Adrenal gland (tissue), 9 donors: ENCODE measurements at regions not wholly inside any gene's neighbourhood (a gene's known extent, or its start where the extent isn't known, plus 50 kb on each side); places are given as distances from the start of the nearest gene placed in this dataset.

Source experiments
- DNase-seq, 7 donors: peaks; one replicate each; pipeline ENCODE4 v3.0.0-alpha.2; 2019 to 2020
- H3K27ac ChIP-seq, 5 donors: fragments of 200-600 bp; sonication (generic) in 4 of 5; 1 replicate in 3 of 5; 2 replicates in 2 of 5; pipeline versions ENCODE4 v1.5.1 to v1.8.0; 2016 to 2020; ENCODE audit warnings: mild to moderate bottlenecking in 1 of 5
- H3K27me3 ChIP-seq: fragments of 200-600 bp; 2 replicates; pipeline ENCODE4 v1.8.0; 2021
- H3K36me3 ChIP-seq, 2 donors: fragments of 200-600 bp; replicated peaks in 1 of 2; 1 replicate in 1 of 2; 2 replicates in 1 of 2; pipeline versions ENCODE4 v1.5.1 to v1.8.0; 2018 to 2022
- H3K4me1 ChIP-seq, 2 donors: fragments of 200-600 bp; replicated peaks in 1 of 2; 1 replicate in 1 of 2; 2 replicates in 1 of 2; pipeline versions ENCODE4 v1.5.1 to v1.8.0; 2018 to 2021
- H3K4me3 ChIP-seq, 4 donors: fragments of 200-600 bp; sonication (generic) in 3 of 4; one replicate each; pipeline ENCODE4 v1.5.1; 2016 to 2018
- H3K9me3 ChIP-seq, 3 donors: fragments of 200-600 bp; sonication (generic) in 1 of 3; replicated peaks in 1 of 3; 1 replicate in 2 of 3; 2 replicates in 1 of 3; pipeline versions ENCODE4 v1.5.1 to v1.8.0; 2016 to 2021
- POLR2A ChIP-seq, 2 donors: fragments of 450-650 bp; IDR thresholded peaks; one replicate each; pipeline ENCODE4 v1.6.1; 2017; ENCODE audit warnings: antibody characterized with exemption in 2 of 2, mild to moderate bottlenecking in 2 of 2, moderate library complexity in 1 of 2
- WGBS, 4 donors: extraction: QIAGEN DNeasy Blood & Tissue Kit in 2 of 4; methylation state at CpG; one replicate each; pipeline versions ENCODE4 v1.1.5 to v1.1.7; 2013 to 2017; 5-methylcytosine and 5-hydroxymethylcytosine counted together
- intact Hi-C, 2 donors: fragments of 100-400 bp; cut with DNase I; formaldehyde crosslinking; loops; one replicate each; pipeline versions ENCODE4 v1.14.1 to v1.15.0; 2022 to 2023
- TF ChIP-seq, protein P1 (sequence below), 6 experiments: fragments of 450-650 bp in 4 of 6; fragments of 200-600 bp in 2 of 6; sonication (generic) in 1 of 6; IDR thresholded peaks; 1 replicate in 5 of 6; 2 replicates in 1 of 6; pipeline versions ENCODE4 v1.5.1 to v1.8.0; 2016 to 2021; ENCODE audit warnings: antibody characterized with exemption in 6 of 6, mild to moderate bottlenecking in 2 of 6, moderate library complexity in 1 of 6
- donor health status: healthy with polysubstance abuse.
- donor health status: Bipolar disorder and iron deficiency.
- donor health status: DM: yes; HTN: yes; CAD: no.
- donor health status: DM: no; HTN: no; CAD: no.
- donor health status: DM: no; HTN: no; CAD: no.

DNA sequence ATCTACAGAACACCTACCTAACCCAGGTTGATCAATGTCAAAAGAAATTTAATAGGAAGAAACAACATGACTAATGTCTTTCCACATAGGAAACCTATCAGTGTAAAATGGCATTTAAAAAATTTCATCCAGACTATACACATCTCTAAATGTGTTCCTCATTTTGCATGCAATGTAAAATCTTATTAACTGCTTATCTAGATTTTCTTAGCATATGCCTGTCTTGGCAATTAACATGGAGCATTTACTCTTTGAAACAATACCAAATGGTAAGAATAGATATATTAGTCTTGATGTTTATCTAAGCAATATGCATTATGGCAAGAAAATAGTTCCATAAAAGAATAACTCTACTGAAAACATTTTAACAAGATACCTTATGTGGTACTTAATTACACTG is 199.8 kb downstream of the TRAM1L1 start:
- no peak for DNase-seq
- H3K4me1 ChIP-seq: no peaks in the 10 kb centered on the region
- H3K4me3 ChIP-seq: no peak overlapping the region
- no peaks in the 10 kb centered on the region for H3K27me3 ChIP-seq
- H3K36me3 ChIP-seq: no peaks in the 10 kb centered on the region
- TF ChIP-seq POLR2A (IDR thresholded peaks at IDR 0.05): no peak
- TF ChIP-seq, protein P1, sequence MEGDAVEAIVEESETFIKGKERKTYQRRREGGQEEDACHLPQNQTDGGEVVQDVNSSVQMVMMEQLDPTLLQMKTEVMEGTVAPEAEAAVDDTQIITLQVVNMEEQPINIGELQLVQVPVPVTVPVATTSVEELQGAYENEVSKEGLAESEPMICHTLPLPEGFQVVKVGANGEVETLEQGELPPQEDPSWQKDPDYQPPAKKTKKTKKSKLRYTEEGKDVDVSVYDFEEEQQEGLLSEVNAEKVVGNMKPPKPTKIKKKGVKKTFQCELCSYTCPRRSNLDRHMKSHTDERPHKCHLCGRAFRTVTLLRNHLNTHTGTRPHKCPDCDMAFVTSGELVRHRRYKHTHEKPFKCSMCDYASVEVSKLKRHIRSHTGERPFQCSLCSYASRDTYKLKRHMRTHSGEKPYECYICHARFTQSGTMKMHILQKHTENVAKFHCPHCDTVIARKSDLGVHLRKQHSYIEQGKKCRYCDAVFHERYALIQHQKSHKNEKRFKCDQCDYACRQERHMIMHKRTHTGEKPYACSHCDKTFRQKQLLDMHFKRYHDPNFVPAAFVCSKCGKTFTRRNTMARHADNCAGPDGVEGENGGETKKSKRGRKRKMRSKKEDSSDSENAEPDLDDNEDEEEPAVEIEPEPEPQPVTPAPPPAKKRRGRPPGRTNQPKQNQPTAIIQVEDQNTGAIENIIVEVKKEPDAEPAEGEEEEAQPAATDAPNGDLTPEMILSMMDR (IDR thresholded peaks at IDR 0.05): no peak
- no peak overlapping the region for H3K27ac ChIP-seq
- H3K9me3 ChIP-seq: no peaks in the 10 kb centered on the region
- intact Hi-C loops: no loop called here

DNA sequence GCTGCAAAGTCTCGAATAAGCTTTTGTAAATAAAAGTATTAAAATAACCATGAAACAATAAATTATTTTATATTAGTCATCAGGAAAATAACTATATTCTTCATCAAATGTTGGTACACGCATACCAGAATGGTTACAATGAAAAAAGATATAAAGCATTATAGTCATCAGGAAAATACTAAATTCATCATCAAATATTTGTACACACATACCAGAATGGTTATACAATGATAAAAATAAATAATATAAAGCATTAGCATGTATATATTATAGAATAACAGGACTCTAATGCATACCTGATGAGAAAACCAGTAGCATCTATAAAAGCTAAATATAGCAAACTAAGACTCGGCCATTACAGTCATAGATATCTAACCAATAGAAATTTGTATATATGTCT is 202.9 kb downstream of the TRAM1L1 start:
- no peak for DNase-seq
- H3K4me1 ChIP-seq: no peaks in the 10 kb centered on the region
- H3K27ac ChIP-seq: no peak overlapping the region
- H3K27me3 ChIP-seq: no peaks in the 10 kb centered on the region
- no peak for TF ChIP-seq POLR2A (IDR thresholded peaks at IDR 0.05)
- TF ChIP-seq, protein P1 (IDR thresholded peaks at IDR 0.05): no peak
- intact Hi-C loops: no loop called here
- WGBS, 4 donors: 77 to 86% (median 81%) methylated on average over 3 of the region's 3 CpGs
- no peaks in the 10 kb centered on the region for H3K9me3 ChIP-seq
- no peak overlapping the region for H3K4me3 ChIP-seq
- H3K36me3 ChIP-seq: no peaks in the 10 kb centered on the region

DNA sequence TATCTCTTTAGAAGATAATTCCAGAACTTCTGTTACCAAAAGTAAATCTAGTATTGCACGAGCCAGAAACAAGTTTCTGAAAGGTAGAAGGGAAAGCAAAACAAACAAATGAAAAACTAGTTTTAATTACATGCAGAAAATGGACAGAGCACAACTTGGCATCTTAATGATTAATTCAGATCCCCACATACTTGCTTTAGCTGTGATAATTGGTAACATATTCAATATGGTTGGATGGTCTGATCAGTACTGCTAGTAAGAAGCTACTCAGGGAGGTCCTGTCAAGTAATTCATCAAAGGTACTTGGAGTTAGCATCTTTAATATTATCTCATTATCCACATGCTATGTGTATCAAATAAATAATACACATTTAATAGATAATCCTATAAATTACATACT is 204.3 kb downstream of the TRAM1L1 start:
- Histone ChIP-seq H3K4me3 (no peak overlapping the region), H3K36me3 (no peaks in the 10 kb centered on the region), H3K27ac (no peak overlapping the region), H3K4me1 (no peaks in the 10 kb centered on the region), H3K27me3 (no peaks in the 10 kb centered on the region), H3K9me3 (no peaks in the 10 kb centered on the region)
- DNase-seq: no peak
- intact Hi-C loops: no loop called here
- TF ChIP-seq POLR2A (IDR thresholded peaks at IDR 0.05): no peak
- TF ChIP-seq, protein P1 (IDR thresholded peaks at IDR 0.05): no peak
- WGBS, 4 donors: 37 to 52% (median 47%) methylated on average over 1 of the region's 1 CpG

DNA sequence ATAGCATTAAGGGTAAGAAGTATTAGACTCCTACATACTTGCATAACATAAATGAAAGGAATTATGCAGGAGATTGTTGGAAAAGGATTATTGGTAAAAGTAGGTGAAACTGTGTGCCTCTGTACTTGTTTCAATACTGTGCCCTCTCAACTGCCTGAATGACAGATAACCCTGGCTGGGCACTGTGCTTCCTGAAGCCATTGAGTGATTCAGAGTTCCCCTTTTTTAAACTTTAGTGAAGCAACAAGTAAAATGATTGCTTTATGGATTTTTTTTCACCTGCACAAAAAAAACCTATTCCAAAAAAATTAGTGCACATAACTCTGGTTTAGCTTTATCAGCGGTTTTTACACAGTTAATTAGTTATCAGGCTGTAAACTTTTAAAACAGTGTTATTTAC is 204.8 kb downstream of the TRAM1L1 start:
- Histone ChIP-seq H3K9me3 (no peaks in the 10 kb centered on the region), H3K27me3 (no peaks in the 10 kb centered on the region), H3K36me3 (no peaks in the 10 kb centered on the region), H3K4me1 (no peaks in the 10 kb centered on the region), H3K27ac (no peak overlapping the region), H3K4me3 (no peak overlapping the region)
- 64 to 76% (median 68%) methylated on average over 1 of the region's 1 CpG for whole genome bisulfite sequencing, 4 donors
- no peak for TF ChIP-seq POLR2A (IDR thresholded peaks at IDR 0.05)
- TF ChIP-seq, protein P1 (IDR thresholded peaks at IDR 0.05): no peak
- DNase-seq: no peak
- intact Hi-C loops: no loop called here
